Activated CD4-positive, alpha-beta T cell treated with anti-CD3 and anti-CD28 coated beads, Interleukin-2, Interleukin-4, amounts not matched to agents 100 ng/mL and 50 ng/mL, durations not matched to agents 16 hours and 8 hours (primary cell): ENCODE measurements at regions not wholly inside any gene's neighbourhood (a gene's known extent, or its start where the extent isn't known, plus 50 kb on each side); places are given as distances from the start of the nearest gene placed in this dataset.

Experiments used
- DNase-seq: peaks from one replicate; pipeline ENCODE4 v3.0.0-alpha.2; 2020; ENCODE audit warnings: low spot score

DNA sequence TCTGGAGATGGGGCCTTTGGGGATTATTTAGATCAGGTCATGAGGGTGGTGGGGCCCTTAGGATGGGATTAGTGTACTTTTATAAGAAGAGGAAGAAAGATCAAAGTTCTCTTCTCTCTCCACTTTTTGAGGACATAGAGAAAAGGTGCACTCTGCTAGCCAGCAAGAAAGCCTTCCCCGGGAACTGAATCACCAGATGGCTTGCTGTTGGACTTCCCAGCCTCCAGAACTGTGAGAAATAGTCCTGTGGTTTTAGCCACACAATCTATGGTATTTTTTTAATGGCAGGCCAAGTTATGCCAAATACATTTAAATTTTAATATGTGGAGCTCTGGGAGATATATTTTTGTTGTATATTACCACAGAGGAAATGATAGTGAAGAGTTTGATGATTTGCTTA, 385.8 kb downstream of the KLF12 start:
- no peak for DNase-seq

DNA sequence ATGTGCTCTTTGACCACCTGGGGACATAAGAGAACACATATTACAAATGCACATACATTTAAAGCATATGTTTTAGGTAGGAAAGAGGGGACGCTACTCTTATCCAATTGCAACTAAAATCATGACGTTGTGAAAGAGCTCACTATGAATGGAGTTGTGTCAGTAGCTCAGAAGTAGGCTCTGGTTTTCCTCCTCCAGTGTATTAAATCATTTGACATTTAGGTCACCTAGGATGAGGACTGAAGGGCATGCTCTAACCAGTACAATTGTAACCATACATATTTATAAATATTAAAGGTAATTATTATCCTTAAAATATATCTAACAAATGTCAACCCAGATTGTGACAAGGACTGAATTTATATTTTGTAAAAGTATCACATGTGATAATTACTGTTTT, 389.0 kb downstream of the KLF12 start:
- no peak for DNase-seq

- DNase-seq: no peak
These were observed 391.2 kb downstream of the KLF12 start for GRCh38 chr13:73742982-73743381.

DNA sequence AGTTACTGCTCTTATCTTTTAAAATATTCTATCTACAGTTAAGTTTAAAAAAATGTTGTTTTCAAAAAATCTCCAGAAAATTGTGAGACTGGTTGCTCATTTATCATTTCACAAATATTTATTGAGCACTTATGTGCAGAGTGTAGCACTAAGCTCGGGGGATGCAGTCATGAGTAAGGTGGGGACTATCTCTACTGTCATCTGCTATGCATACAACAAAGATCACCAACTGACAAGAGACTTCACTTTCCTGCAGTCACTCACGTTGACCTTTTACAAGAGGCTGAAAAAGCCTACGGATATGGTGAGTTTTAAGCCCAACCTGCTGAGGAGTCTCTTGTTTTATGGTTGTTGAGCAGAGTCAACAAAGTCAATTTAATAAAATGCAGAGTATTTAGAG, 392.5 kb downstream of the KLF12 start:
- no peak for DNase-seq

DNA sequence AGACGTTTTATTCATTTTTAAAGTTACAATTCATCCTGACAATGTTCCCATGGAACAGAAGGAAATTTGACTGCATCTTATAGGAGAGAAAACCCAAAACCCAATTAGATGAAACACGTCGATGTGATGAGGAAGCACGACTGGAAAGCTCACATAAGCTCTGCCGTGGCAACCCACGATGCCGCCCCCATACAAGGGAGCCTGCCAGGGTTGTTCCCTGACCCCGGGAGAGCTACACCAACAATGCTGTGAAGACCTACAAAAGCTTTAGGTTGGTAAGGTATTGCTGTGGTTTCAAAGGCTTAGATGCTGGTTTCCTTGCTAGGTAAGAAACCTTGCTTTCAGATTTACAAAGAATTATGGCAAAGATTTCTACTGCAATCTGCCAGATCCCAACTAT, 393.1 kb downstream of the KLF12 start:
- DNase-seq: no peak

DNA sequence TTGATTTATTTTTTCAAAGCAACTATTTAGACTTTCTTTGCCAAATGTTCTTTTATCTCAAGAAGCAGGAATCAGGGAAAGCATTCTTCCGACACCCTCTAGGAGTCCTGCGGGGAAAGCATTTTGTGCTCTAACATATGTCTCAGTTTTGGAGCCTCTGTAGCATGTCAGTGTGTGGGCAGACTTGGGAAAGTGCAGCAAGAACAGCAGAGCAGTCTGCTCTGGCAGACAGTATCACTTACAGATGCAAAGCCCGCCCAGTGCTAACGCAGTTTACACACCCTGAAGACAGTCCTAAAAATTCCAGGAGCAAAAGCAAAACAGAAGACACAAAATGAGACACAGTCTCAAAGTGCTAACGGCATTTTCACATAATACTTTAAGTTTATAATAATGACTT, 393.5 kb downstream of the KLF12 start:
- no peak for DNase-seq

DNA sequence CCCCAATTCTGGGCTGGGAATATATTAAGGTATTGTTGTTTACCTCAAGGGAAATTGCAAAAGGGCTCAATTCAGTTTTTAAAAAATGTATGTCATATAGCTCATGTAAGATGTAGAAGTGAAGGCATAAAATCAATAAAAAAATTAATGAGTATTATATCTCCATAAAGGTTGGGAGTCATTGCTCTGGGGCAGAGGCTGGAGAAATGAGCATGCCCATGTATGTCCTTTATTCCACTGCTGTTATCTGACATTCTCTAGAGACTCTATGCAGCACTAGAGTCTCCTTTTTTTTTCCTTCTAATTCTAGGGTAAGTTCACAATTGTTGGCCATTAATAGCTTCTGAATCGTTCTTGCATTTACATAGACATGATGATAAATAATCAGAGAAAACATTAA, 394.8 kb downstream of the KLF12 start:
- DNase-seq: no peak

- DNase-seq: no peak
These were observed 395.6 kb downstream of the KLF12 start for GRCh38 chr13:73738626-73739025.

GRCh38 chr13:73737214-73737613, 397.0 kb downstream of the KLF12 start:
- no peak for DNase-seq

DNA sequence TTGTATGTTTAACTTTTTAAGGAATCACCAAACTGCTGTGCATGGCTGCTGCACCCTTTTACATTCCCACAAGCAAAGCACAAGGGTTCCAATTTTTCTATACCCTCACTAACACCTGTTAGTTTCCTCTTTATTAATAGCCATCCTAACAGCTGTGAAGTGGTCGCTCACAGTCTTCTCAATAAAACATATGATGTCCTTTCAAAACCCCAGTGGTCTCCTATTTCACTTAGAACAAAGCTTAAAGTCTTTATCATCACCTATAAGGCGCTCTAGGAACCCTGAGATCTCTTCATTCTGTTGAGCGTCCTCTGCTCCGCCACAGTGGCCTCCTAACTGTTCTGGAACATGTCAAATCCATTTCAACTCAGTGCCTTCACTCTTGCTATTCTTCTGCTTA, 400.5 kb downstream of the KLF12 start:
- DNase-seq: no peak

- DNase-seq: no peak
These were observed 401.9 kb downstream of the KLF12 start for GRCh38 chr13:73732350-73732749.

DNA sequence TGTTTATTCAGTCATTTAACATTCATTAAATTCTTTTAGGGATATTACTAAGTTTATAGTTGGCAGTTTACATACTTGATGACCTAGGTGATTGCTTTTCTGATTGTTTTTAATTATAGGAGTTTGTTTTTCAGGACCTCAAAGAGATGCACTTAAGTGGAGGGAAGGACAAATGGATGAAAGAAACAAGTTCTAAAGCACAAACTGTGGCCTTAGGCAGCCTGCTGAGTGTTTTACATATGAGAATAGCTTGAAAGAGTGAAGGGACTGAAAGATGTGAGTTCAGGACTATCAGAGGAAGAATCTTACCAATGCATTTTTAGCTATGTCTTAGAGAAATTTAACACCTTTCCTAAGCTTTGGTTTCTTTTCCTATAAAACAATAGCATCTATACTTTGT, 402.6 kb downstream of the KLF12 start:
- no peak for DNase-seq

- DNase-seq: no peak
These were observed 404.2 kb downstream of the KLF12 start for GRCh38 chr13:73730014-73730413.

DNA sequence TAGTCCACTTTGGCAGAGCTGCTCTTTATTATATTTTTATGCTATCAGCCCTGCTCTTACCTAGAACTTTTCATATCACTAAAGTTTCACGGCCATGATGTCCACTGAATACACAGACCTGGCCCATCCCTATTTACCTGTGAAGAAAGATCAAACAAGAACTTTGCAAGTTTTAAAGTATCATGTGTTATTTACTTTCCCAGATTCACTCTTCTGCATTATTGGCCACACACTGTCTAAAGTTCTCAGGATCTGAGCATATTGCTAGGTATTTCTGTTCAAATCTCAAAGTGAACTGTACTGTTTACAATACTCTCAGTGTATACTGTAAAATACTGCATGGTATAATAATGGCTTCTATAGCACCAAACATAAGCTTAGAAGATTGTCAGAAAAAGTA, 405.2 kb downstream of the KLF12 start:
- DNase-seq: no peak

DNA sequence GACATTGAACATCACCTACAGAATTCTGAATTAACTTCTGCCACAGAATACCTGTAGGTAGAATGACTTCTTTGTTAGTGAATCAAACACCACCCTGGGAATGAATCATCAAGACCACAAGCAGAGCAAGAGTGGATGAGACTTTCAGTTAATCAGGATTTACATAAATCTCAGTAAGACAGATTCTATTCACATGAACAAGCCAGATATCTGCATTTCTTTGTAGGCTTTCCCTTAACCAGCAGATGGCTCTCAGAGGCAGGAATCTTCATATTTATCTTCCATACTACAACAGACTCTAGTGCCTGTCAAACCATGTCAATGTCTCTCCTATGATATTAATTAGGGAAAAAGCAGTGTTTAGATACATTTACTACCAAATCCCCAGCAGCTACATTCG, 412.1 kb downstream of the KLF12 start:
- DNase-seq: peak; percentile 59

- DNase-seq: no peak
These were observed 412.6 kb downstream of the KLF12 start for GRCh38 chr13:73721571-73721970.

GRCh38 chr13:73720216-73720840, 413.9 kb downstream of the KLF12 start:
- no peak for DNase-seq

DNA sequence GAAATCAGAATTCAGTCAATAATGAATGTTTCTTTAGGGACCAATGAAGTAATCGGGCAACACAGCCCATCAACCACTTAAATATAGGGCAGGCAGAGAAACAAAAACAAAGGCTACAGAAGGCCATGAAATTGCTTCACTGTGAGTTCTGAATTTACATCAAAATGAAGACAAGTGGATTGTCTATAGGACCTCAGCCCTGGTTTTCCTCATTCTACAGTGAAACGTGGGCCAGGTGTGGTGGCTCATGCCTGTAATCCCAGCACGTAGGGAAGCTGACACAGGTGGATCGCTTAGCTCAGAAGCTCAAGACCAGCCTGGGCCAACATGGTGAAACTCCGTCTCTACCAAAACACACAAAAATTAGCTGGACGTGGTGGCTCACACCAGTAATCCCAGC, 416.0 kb downstream of the KLF12 start:
- DNase-seq: no peak

DNA sequence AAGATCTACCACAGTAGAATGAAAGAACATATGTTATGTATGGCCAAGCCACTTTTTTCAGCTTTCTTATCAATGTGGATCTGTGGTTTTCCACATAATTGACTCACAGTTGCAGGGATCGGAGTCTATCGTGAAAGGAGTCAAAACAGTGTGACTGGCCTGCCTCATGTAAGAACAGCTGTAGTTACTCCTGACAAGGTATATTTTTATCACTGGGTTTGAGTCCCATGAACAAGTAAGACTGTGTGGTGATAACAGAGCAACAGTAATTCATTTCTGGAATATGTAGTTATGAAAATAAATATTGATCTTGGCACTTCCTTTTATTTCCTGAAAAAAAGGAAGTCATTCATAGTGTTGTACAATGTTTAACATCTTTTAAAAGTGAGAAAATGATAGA, 416.6 kb downstream of the KLF12 start:
- DNase-seq: peak; percentile 51

DNA sequence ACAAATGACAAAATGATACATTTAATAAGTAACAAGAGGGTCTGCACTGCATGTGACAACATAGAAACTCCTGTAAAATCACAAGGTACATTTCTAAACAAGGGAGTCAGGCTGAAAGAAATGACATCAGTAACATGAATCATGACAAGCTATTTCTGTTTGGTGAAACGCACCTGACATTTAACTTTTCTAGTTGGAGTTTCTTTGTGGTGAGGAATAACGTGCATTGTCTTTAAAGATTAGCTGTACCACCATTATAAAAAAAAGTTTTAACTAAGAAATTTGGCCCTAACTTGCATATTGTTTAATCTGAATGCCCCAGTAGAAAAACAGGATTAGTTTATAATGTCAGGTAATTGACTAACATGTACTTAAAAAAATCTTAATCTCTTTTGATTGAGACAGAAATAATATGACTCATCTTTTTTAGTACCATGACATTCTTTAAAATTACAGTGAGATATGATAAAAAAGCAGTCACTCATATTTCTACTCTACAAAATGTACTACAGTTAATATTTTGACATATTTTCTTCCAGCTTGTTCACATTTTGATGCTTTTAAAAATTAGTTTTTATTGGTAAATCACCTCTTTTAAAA, 418.2 kb downstream of the KLF12 start:
- DNase-seq: peak; percentile 34

- peak; percentile 77 for DNase-seq
These were observed 418.9 kb downstream of the KLF12 start for GRCh38 chr13:73715114-73715910.

DNA sequence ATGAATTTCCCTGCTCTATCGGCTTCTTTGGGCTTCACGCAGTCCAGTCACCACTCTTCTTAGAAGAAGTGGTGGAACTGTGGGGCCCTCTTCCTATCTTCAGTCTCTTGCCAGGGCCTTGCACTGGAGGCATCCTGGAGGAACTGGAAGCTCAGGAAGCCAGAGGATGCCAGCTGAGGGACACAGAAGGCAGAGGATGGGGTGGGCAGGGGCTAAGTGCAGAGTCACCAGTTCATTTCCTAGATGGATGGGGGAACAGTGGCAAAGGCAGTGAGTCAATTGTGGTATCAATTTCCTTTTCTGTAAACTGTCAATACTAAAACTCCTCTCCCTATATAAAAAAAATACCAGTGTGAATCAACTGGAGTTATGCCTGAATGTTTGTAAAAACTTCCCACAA, 419.7 kb downstream of the KLF12 start:
- DNase-seq: peak; percentile 9

GRCh38 chr13:73708393-73708985, 425.7 kb downstream of the KLF12 start:
- DNase-seq: peak; percentile 60
